DMS 273 (cell line): ENCODE measurements at regions not wholly inside any gene's neighbourhood (a gene's known extent, or its start where the extent isn't known, plus 50 kb on each side); places are given as distances from the start of the nearest gene placed in this dataset.

Experiments
- DNase-seq: peaks from one replicate; lab custom pipeline; 2025; ENCODE audit not compliant: unreplicated experiment; lab: John Stamatoyannopoulos, UW

DNA sequence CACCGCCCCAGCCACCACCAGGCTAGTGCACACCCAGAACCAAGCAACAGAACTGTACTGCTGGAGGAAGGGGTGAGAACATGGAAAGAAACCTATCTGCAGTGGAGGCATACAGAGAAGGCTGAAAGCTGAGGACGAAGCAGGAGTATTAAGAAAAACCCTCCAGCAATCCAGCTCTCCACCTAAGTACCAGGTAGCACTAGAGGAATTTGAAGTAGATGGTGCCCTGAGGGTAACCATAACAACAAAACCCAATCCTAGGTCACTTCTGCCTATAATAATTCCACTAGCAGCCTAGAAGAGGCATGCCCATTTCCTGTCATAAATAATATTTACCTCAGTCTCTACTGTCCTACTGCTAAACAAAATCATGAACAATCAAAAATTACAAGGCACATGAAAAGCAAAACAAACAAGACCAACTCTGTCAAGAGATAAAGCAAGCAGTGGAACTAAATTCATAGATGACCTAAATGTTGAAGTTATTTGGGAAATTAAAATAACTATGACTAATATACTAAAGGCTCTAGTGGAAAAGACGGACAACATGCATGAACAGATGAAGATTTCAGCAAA lies 51.1 kb downstream of the HYCC1 start:
- no peak for DNase-seq

DNA sequence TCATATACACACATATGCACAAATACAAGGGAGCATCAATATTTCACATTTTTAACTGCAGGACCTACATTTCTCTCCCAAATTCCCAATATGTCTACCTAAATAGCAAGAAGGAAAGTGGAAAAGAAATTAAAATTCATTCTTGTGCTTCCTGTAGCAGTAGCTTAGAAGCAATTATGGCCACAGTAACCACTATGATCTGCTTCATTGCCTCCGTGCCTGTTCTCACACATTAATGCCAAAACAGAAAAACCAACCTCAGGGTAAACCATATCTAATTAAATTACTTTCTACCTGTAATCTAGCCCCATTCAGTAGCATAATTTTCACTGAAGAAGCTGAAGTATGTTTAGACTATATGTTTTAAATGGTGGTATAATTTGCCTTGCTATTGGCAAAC lies 55.2 kb downstream of the HYCC1 start:
- DNase-seq, result no peak

DNA sequence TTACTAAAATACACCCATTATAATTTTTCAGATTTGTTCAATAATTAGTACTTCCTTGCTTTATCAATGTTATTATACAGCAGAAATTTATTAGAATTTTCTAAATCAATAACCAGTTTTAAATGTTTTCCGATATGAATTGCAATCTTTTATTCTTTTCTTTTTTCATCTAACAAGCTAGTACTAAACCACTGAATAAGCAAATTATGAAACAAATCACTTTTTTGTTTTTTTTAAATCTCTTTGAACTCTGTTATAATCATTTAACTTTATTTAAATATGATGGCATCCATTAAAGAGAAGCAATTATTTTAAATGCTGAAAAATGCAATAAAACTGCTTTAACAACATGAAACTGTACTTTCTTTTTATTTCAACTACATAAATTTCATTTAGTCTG lies 59.7 kb downstream of the HYCC1 start:
- no peak for DNase-seq

DNA sequence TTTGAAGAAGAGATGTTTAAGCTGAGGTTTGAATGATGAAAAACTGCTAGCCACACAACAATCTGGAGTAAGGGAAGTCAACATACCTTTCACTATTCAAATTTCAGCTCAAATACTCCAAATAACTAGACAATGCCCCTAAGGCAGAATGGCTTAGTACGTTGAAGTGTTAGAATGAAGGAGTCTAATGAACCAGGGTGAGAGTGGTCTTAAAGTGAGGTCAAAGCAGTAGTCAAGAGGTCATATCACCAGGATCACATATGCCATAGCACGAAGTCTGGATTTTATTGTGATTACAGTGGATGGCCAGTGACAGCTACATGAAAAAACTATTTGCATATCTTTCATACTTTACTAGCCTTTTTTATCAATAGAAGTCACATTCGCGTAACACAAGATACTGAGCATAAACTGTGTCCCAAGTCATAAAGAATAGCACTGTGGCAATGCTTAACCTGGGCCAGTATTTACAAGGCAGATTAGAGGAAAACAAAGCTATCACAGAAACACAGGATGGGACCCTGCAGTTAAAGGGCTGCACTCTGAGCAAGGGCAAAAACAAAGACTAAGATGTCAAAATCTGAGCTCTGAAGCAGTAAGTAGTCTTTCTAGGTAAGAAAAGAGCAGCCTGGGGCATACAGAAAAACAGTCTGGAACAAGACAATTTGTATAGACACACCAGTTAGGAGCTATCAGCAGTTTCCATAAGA lies 61.5 kb downstream of the HYCC1 start:
- no peak for DNase-seq

DNA sequence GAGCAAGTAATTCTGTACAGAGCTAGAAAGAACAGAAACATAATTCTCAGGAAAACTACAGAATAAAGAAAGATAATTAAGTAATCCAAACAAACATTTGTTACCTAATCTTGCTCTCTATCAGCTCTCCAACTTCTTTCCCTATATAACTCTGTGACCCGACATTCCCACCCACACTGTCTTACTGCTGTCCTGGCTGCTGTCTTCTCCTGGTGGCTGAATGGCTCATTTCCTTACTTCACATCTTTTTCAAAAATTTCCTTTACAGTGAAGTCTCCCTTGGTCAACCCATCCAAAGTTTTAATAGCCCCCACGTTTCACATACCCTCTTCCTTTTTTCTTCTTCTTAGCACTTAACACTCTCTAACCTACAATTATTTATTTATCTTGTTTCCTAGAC lies 64.0 kb downstream of the HYCC1 start:
- DNase-seq, result no peak

DNA sequence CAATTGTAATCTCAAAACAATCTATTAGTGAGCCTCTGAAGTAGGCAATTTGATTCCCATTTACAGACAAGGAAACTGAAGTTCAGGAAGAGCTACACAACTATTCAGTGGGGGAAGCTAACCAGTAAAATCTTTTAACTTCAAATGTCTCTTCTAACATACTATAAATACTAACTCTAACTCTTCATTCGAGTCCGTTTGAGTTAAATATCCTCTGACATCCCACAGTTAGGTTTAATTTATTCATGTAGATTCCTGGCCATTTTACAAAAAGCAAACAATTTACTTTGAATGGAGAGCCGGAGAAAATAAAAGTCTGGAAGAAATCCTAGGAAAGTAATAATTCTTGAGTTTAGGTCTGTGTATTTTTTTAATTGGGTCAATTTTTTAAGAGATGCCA lies 64.7 kb downstream of the HYCC1 start:
- no peak for DNase-seq

DNA sequence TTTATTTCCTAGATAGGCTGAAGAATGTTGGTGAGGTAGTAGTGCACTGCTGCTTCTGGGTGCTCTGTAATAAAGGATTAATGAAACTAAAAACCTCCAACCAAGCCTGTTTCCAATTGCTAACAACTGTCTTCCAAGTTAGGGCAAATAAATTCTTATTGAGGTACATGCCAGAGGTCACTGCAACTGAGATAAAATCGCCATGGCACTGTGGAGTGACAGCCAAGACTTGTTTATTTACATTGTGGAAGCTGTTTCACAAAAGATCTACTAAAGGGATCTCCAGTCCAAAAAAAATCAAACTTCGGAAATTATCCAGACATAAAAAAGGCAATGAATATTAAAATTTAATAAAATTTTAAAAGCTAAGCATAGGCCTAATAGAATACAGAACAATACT lies 65.2 kb downstream of the HYCC1 start:
- no peak for DNase-seq

DNA sequence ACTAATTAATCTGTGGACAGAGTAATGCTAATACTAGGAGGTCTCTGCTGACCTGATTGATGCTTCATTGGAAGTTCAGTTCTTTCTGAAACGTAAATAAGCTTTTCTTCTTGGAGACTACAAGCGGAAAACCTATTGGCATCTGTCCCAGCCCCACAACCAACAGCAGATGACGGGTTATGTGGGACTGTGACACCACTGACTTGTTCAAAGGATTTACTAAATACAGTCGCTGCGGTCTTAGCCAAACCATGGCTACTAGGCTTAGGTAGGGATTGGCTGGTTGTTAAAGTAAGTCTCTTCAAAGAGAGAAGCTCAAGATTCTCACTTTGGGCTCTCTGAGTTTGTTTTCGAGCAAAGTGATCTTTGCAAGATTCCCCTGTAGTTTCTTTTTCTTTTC lies 68.3 kb downstream of the HYCC1 start:
- DNase-seq, result no peak

DNA sequence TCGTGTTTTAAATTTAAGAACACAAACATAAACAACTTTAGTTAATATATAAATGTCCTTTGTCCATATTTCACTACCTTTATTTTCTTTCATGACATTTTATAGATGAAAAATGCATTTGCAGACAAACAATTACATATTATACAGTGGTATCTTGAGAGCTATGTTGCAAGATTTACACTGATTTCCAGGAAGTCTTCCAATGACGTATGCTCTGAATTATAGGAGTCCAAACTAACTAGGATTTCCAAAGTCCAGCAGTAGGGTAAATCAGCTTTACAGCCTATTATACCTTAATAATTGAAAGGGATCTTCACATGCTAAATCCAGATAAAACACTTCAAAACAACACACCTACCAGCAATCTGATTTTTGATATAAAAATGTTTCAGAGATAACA lies 69.4 kb downstream of the HYCC1 start:
- DNase-seq, result no peak

DNA sequence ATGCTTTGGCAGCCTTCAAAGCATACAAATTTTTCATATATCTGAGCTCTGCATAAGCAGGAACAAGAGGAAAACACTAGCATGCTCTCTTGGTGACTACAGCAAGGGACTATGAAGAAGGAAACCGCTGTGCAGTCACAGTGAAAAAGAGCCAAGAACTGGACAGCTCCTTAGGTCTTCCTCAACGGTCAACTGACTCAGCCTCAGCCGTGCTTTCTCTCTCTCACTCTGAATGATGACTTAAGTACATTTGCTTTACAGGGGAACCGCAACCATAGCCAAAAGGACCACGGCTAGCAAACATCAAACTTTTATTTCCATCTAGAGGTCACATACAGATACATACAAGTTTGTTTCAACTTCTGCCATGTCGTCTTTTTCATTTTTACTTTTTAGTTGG lies 69.9 kb downstream of the HYCC1 start:
- DNase-seq, result no peak

DNA sequence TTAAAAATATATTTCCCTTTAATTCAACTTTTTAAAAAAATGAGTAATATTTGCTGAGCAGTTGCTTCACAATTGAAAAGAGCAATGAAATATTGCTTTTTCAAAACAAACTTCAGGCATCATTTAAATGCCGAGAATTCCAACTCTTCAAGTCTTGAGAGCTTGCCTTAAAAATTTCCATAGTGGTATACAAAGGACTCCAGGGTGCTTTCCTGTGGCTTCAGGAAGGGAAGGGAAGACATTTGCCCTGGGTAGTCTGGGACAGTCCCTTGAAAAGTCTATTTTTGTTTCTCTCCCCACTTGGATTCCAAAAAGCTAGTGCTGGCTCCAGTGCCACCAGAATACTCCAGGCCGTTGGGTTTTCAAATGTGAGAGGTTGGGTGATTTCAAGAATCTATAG lies 71.7 kb downstream of the HYCC1 start:
- DNase-seq, result no peak

DNA sequence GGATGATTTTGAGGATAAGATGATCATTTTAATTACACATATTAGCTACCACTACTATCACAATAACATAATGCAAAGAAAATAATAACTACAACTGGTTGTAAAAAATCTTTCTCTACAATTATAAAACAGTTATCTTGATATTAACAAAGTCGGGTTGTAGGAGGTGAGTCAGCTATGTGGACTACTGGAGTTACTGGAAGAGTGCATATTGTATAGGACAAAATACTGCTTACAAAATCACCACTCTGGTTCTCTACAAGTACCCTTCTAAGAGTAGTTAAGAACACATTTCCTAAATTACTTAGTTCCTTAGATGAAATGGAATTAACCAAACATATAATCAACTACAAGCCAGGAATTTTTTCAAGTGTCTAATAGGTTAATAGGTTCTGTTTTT lies 74.1 kb downstream of the HYCC1 start:
- no peak for DNase-seq

DNA sequence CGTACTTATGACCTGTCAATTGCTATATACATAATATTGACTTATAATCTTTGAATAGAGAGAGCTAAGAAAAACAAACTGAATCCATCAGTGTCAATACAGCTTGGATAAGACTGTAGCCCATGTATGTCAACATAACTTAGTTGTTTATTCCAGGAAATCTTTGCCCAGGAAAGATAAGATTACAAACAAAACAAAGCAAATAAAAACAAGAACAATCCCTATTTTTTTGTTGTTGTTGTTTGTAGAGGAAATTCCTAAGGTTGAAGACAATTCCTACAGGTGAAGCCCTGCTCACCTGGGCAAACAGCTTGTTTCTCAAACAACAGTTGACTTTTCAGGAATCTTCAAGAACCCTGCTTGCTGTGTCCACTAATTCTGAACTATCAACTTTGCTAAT lies 76.0 kb downstream of the HYCC1 start:
- DNase-seq, result no peak

DNA sequence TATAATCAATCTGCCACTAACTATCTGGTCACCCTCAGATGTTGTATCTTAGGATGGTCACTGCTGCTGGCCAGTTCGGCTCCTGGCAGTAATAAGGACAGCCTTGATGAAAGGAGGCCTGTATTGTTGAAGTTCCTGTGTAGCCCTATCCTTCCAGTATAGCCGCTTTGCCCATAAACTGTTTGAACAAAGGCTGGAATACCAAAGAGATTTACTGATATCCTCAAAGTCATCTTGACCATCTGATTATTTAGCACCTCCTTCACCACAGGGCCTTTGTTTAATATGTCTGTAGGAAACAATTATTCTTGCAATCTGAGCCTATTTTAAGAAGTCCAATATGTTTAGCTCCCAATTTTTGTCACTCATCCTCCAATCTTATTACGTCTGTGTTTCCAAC lies 77.7 kb downstream of the HYCC1 start:
- DNase-seq, result no peak

DNA sequence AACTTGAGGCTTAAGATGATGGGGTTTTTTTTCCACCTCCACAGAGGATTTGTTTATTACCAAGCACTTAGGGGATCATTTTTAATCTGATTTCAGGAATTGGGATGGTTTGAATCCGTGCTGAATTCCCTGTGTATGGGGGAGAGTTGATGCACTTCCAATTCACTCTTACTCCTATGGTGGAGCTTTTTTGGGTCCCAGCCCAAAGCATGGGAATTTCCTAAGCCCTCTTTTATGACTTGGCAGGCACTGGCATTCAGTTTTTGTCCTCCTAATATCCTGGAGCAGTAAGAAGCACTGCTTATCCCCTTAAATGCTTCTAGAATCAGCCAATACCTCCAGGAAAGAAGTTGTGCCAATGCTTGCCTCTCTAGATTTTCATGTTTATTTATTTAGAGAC lies 78.7 kb downstream of the HYCC1 start:
- peak; percentile 29 for DNase-seq

DNA sequence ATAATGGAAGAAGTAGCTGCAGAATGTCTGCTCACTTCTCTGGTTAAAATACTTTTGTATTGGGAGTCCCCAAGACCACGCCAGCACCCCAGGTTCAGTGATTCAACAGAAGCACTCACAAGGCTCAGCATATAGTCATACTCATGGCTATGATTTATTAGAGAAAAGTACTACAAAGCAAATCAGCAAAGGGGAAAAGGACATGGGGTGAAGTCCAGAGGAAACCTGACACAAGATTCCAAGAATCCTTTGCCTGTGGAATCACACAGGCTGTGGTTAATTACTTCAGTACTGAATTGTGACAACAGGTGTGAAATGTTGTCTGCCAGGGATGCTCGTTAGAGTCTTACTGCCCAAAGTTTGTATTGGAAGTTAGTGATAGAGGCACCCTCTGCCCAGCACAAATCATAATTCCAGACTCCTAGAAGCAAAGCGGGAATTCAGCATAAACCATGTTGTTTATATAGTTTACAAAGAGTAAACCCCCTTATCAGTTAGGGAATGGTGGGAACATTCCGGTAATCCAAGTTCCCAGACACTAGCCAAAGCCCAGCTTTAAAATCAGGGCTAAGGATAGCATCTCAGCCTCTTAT lies 79.4 kb downstream of the HYCC1 start:
- no peak for DNase-seq

DNA sequence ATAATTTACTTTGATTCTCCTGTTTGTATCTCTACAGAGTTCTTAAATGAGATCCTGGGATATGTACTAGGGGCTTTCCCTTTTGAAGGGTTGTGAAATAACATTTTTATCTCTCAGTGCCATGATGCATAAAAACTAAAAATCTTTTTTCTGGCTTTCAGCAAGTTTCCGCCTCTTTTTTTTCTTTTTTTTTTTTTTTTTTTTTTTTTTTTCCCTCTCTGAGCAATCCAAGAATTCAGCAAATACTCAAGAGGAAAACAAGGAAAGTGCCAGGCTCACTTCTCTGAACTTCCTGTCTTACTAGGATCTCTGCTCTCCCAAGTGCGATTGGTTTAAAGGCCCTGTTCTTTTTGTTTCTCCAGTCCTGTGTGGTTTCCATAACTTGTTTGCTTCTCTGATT lies 79.9 kb downstream of the HYCC1 start:
- DNase-seq, result no peak

DNA sequence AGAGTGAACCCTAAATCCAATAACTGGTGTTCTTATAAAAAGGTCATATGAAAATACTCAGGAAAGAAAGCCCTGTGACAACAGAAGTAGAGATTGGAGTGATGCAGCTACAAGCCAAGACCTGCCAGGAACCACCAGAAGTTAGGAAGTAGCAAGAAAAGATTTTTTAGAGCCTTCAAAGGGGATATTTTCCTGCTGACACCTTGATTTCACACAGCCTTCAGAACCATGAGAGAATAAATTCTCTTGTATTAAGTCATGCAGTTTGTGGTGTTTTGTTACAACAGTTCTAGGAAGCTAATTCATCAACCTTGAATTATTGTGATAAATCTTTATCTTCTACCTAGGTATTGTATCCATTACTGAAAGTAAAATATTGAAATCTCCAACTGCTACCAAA lies 81.0 kb downstream of the HYCC1 start:
- no peak for DNase-seq

DNA sequence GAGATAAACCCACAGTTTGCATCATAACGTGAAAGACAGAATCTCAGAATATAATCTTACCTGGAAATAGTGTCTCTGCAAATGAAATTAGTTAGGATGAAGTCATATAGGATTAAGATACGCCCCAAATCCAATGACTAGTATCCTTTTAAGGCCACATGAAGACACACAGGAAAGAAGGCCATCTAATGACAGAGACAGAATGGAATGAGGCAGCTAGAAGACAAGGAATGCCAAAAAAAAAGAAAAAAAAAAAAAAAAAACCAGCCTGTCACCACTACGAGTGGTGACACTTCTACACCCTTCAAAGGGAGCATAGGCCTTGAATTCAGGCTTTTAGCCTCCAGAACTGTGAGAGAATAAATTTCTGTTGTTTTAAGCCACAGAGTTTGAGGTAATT lies 82.9 kb downstream of the HYCC1 start:
- no peak for DNase-seq

DNA sequence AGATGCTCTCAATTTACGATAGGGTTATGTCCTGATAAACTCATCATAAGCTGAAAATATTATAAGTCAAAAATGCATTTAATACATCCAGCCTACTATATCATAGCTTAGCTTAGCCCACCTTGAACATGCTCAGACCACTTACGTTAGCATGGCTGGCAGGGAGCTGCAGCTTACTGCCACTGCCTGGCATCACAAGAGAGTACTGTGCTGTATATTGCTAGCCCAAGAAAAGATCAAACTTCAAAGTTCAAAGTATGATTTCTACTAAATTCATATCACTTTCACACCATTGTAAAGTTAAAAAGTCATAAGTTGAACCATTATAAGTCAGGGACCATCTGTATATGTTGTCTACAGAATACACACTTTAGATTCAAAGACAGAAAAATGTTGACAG lies 91.6 kb downstream of the HYCC1 start:
- DNase-seq, result no peak

DNA sequence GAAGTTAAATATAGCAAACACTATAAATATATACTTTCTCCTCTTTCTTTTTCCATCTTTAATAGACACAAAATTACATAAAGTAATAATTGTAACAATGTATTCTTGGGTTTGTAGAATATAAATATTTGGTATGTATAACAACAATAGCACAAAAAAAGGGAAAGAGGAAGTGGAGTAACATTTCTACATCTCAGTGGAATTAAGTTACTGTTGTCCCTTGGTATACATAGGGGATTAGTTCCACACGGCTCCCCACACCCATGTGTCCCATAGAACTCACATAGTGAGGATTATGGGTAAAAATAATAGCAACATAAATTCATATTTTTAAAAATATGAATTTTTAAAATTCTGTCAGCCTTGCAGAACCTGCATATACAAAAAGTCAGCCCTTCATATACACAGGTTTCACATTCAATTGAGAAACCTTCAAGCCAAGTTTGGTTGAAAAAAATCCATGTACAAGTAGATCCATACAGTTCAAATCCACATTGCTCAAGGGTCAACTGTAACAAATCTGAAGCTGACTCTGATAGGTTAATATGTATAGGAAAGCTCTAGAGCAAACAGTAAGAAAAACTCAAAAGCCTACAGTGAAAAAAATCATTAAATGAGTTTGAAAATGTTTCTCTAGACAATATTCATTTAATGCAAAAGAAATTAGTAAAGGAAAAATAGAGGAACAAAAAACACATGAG lies 92.4 kb downstream of the HYCC1 start:
- no peak for DNase-seq

DNA sequence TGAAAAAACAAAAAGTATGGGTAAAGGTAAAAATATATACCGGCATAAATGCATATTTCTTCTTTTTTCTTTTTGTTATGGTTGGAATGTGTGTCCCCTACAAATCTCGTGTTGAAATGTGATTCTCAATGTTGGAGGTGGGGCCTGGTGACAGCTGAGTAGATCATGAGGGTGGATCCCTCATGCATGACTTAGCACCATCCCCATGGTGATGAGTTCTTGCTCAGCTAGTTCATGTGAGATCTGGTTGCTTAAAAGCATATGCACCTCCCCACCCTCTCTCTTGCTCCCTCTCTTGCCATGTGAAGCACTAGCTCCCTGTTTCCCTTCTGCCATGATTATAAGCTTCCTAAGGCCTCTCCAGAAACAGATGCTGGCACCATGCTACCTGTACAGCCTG lies 93.3 kb downstream of the HYCC1 start:
- DNase-seq, result peak; percentile 34
